OCI-LY7 (cell line): ENCODE measurements at regions not wholly inside any gene's neighbourhood (a gene's known extent, or its start where the extent isn't known, plus 50 kb on each side); places are given as distances from the start of the nearest gene placed in this dataset.

ENCODE experiments used
- CTCF ChIP-seq: fragments of 200-600 bp; sonication (generic); conservative IDR thresholded peaks from 2 replicates; pipeline ENCODE4 v1.5.1; 2014; ENCODE audit warnings: mild to moderate bottlenecking, antibody characterized with exemption, low read length, moderate library complexity, mixed read lengths
- EZH2phosphoT487 ChIP-seq: fragments of 200-600 bp; sonication (generic); IDR thresholded peaks from 2 replicates; pipeline ENCODE4 v1.6.1; 2018; ENCODE audit warnings: low read depth, borderline replicate concordance, mild to moderate bottlenecking, mixed run types, antibody characterized with exemption, low read length, moderate library complexity, mixed read lengths

- TF ChIP-seq CTCF (no peak), EZH2phosphoT487 (no peak)
Observed at GRCh38 chr2:78941751-78942150, 83.8 kb upstream of the REG3G start.
